ENCODE measurements at regions not wholly inside any gene's neighbourhood (a gene's known extent, or its start where the extent isn't known, plus 50 kb on each side); places are given as distances from the start of the nearest gene placed in this dataset.

- TF ChIP-seq ASH2L (IDR thresholded peaks at IDR 0.05; ENCODE audit: low read length) (no peak), SIN3A (conservative IDR thresholded peaks at IDR 0.05 in 1 of 2, IDR thresholded peaks at IDR 0.05 in 1 of 2; ENCODE audit: low read depth in 1 of 2, low read length in 2 of 2) (no peak), JUND (IDR thresholded peaks at IDR 0.05; ENCODE audit: low read length) (no peak), SAP30 (IDR thresholded peaks at IDR 0.05; ENCODE audit: insufficient read depth, insufficient replicate concordance, low read length) (no peak), NRF1 (IDR thresholded peaks at IDR 0.05; ENCODE audit: low read depth, low read length) (no peak), GTF2F1 (IDR thresholded peaks at IDR 0.05; ENCODE audit: borderline replicate concordance, low read depth, low read length) (no peak), SIX5 (IDR thresholded peaks at IDR 0.05; ENCODE audit: low read depth, low read length) (no peak), CHD1 (IDR thresholded peaks at IDR 0.05; ENCODE audit: low read depth, low read length) (no peak), SP4 (IDR thresholded peaks at IDR 0.05; ENCODE audit: low read length) (no peak)
Observed at GRCh38 chr7:34222722-34223121, 317.4 kb downstream of the BMPER start (continued).

Data from H1 (cell line).